T-helper 1 cell treated with Interleukin-12 subunit alpha and Interleukin-12 subunit beta and Interleukin-4 antibody, amounts not matched to agents 30 ng/mL and 1 ng/mL, for 36 hours (primary cell): ENCODE measurements at regions not wholly inside any gene's neighbourhood (a gene's known extent, or its start where the extent isn't known, plus 50 kb on each side); places are given as distances from the start of the nearest gene placed in this dataset.

Experiments
- intact Hi-C: fragments of 100-400 bp; cut with micrococcal nuclease; formaldehyde crosslinking; loops from one replicate; pipeline ENCODE4 v1.15.1; 2024

DNA sequence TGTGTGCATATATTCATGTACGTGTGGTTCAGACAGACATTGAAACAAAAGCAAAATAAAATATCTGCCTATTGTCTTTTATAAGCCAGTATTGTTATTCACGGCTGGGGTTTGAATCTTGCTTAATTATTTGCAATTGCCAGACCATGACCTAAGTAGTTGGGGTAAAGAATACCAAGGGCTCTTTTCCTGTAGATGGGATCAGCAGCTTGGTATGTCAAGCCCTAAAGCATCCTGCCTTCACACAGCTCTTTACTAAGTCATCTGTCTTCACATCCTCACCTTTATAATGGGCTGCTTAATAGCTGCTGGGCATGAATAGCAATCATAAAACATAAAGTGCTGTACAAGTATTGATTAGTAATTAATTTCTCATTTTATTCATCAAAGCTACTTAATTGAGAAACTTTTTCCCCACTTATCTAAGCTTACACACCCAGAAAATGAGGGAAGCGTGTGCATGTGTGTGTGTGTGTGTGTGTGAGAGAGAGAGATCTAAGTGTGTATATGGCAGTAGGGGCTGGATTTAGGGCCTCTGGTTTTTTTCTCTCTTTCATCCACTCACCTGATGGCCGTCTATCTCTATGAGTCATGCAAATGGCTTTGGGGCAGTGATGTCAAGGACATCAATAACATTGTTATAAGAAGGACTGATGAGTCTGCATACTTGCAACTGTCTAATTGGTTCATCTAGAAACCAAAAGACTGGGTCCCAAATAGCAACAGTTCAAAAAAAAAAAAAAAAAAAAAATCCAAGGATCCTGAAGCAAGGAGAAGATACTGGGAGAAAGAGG is 244.1 kb upstream of the TNP1 start:
- intact Hi-C loops, result no loop called here

DNA sequence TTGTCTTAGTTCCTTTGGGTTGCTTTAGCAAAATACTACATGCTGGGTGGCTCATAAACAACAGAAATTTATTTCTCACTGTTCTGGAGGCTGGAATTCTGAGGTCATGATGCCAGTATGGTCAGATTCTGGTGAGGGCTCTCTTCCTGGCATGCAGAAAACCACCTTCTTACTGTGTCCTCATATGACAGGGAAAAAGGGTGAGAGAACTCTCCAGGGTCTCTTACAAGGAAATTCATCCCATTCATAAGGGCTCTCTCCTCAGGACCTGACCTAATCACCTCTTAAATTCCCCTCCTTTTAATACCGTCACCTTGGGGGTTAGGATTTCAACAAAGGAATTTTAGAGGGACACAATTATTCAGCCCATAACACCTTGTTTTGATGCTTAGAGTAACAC is 243.1 kb upstream of the TNP1 start:
- intact Hi-C loops, result no loop called here

DNA sequence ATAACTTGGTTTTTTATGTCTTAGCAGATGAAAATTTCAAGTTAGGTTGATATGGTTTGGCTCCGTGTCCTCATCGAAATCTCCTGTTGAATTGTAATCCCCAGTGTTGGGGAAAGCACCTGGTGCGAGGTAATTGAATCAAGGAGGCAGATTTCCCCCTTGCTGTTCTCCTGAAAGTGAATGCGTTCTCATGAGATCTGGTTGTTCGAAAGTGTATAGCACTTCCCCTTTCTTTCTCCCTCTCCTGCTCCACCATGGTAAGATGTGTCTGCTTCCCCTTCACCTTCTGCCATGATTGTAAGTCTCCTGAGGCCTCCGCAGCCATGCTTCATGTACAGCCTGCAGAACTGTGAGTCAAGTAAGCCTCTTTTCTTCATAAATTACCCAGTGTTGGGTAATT is 242.1 kb upstream of the TNP1 start:
- intact Hi-C loops, result no loop called here

DNA sequence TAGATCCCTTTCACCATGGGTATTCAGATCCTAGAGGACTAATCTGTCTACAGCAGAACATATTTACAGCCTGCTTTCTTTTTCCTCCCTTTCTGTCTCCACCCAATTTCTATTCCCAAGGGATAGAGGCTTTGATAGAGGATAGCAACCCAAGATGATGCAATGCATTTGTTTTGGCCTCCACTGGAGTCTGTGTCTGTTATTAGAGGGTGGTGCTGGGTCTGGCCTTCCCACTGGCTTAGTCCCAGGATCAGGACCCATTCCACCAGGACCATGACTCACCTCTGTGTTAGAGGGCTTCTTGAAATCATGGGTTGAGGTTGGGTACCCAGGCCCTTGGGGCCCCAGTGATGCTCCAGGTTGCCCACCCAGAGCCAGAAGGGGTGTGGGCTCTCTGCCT is 239.7 kb upstream of the TNP1 start:
- intact Hi-C loops, result no loop called here

DNA sequence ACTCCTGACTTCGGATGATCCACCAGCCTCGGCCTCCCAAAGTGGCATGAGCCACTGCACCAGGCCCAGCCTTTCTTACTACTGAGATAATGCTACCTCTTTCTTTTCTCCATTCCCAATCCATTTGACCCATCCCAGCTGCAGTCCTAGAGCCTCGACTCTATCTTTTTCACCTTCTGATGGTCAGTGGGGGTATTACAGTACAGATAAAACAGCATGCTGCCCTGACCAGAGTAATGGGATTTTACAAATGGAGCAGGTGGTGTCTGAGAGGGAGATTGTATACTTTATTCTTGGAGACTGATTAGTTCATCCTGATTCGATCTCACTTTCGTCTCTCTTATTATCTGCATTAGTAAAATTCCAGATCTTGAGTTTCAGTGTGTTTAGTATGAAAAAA is 238.6 kb upstream of the TNP1 start:
- intact Hi-C loops, result no loop called here

DNA sequence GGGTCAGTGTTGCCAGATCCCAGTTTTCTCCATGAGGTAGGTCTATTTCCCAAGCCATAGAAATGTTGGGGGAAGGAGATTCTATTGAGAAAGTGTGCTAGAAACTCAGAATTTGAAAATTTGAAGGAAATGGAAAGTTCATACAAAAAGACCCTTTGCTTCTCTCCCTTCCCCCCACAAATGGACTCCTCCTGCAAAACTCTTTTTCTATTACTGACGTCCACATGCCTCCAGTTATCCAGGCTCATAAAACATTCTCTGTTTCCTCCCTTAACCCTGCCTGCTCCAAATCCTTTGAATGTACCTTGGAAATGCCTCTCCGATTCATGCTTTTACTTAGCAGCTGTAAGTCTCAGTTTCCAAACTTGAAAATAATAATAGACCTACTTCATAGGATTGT is 237.5 kb upstream of the TNP1 start:
- intact Hi-C loops, result no loop called here

DNA sequence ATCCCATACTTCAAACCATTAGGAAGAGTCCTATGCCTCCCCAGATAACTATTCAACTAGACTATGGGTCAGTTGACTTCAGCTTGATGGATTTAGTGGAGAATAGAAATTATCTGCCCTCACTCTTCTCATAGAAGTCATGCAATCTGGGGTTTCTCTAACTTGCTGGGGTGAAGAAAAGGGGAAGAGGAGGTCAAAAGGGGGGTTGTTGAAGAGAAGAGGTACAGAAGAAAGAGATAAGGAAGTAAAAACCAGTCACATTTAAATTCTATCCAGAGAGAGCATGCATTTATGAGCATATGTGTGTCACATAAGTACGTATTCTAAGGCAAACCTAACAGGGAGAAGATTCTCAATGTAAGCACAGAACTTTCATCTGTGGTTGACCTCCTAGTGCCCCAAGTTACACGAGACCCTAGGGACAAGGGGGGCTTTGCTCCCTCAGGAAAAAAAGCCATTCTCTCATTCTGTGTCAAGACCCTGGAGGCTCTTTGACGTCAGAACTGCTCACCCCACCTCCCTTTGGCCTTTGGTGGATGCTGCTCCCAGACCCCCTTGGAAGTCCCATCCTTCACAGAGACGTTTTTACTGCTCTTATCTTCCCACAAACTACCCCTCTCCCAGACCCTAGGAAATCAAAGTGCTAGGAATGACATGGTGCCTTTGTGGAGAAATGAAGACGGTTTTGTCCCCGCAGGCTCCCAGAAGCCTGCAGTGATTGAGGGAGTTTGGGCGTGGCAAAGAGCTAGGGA is 236.8 kb upstream of the TNP1 start:
- intact Hi-C loops, result no loop called here

DNA sequence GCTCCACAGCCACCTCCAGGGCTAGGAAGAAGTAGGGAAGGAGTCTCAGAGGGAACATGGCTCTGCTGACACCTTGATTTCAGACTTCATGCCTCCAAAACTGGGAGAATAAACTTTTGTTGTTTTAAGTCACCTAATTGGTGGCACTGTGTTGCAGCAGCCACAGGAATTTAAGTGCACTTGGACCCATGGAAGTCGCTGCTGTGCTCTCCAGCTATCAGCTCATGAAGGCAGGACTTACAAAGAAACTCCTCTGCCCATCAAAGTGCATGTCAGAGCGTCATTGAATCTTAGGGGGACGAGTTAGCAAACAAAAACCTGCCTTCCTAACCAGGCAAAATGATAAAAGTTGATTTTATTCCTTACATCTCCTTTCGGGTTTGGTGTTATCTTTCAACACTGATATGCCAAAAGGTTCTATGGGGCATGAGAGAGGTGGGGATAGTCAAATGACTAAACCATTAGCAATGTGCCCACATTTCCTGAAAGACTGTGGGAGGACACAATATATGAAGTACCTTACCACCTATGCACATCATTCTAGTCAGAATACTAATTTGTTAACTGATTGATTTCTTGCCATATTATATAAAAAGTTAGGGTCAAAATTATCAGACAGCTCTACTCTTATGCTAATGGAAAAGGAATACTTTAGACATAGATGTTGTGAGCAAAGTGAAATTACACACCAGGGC is 235.8 kb upstream of the TNP1 start:
- intact Hi-C loops, result no loop called here

DNA sequence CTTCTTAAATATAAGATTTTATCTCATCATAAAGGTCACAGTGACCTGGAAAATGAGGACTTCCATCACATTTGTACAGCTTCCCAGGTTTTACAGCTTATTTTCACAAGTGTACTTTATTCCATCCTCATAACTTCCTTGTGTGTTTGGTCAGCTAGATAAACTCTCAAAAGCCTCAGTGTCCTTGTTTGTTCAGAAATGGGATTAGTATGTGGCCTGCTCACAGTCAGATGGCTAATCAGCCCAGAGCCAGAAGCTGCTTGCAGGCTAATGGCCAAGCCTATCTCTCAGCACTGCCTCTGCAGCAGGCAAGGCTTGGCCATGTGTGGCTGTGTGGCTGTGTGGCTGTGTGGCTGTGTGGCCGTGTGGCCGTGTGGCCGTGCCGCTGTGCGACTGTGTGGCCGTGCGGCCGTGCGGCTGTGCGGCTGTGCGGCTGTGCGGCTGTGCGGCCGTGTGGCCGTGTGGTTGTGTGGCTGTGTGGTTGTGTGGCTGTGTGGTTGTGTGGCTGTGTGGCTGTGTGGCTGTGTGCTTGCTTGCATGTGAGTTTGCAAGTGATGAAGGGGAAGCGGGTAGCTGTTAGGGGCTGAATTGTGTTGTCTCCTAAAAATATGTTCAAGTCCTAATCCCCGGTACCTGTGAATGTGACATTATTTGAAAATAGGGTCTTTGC is 233.0 kb upstream of the TNP1 start:
- intact Hi-C loops, result loop anchor here (5.0 kb wide), 3 partner anchors 74 to 401 kb away; no protein-coding TSS in a partner anchor

DNA sequence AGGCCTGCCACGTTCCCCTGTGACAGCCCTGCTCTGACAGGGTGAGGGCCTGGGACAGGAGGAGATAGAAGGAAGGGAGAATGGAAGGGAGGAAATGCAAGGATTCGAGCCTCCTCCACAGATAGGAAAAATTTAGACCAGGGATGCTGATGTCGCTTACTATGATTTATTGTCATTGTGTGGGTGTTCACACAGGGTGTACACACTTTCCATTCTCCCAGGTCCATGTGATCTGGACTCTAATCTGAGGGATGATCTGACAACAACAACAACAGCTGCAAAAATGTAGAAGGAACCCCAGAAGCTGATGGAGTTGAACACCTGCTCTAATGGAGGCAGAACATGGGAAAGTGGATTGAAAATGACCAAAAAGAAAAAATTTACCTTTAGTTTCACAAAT is 231.7 kb upstream of the TNP1 start:
- intact Hi-C loops, result loop anchor here (2.0 to 5.0 kb wide), 4 partner anchors 15 to 399 kb away; no protein-coding TSS in a partner anchor

DNA sequence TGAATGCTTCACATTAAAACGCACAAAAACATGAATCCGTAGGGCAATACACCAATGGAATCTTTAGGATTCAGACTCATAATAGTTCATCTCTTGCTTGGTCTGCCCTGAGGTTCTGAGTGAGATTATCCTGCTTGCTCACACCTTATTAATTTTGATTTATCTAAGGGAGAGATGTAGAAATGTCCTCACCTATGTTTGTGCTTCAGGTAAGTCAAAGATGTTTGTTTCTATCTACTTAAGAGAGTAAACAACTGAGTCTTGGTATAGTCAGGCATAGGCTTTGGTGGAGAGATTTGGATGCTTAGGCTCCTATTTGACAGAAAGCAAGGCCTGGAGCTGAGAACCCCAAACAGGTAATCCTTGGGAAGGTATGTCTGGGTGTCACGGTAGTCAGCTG is 231.0 kb upstream of the TNP1 start:
- intact Hi-C loops, result loop anchor here (1.0 to 5.0 kb wide), 5 partner anchors 16 to 399 kb away; no protein-coding TSS in a partner anchor

DNA sequence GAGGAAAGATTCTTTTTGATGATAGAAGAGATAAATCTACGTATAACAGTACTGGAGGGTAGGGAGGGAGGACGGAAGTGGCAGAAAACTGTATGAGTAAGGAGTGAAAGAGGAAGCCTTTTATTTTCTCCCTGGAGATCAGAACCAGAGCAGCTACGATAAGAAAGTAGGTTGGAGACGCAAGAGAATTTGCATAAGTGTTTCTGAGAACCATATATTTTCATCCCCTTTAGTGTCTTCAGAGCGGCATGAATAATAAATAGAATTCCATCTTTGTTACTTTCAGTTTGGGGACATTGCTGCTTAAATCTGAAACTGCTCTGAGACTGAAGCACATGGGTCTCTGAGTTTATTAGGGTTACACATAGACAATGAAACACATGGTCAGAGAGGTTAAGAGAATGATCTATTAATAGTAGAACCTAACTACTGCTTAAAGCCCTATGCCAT is 230.2 kb upstream of the TNP1 start:
- intact Hi-C loops, result loop anchor here (1.0 to 5.0 kb wide), 5 partner anchors 17 to 398 kb away; no protein-coding TSS in a partner anchor

DNA sequence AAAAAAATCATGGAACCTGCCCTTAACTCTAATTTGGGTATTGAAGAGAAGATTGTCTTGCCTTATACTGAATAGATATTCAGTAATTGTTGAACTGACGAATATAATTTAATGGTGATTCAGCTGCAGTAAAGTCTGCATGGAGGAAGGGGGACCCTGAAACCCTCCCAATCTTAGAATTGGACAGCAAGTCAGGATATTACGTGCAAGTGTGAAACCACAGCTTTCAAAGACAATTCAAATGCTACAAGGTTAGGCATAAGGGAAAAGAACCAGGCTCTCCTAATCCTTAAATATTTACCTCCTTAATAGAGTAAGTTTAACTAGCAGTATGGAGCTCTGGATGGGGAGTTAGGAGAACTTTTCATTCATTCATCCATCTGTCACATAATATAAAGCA is 226.9 kb upstream of the TNP1 start:
- intact Hi-C loops, result loop anchor here (2.0 kb wide), 1 partner anchor 136 kb away; no protein-coding TSS in a partner anchor

DNA sequence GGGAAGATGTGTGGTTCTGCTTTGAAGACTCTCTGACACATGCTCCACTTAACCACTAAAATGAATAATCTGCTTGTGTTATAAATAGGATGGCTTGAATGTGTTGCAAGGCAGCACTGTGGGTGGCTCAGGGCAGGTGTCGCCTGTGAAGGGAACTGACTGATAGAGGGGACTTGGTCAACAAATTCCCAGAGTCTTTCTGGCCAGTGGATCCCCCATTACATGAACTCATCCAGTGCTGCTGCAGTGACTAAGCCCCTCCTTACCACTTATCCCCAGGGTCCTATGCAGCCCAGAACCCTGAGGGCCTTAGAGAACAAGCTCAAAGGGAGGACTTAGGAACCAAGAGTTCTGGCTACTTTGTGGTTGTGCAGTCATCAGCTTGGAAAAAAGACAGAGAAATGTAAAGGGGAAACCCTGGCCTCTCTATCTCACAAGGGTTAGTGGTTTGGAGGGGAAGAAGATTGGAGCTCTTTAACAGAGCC is 226.2 kb upstream of the TNP1 start:
- intact Hi-C loops, result loop anchor here (2.0 kb wide), 1 partner anchor 137 kb away; no protein-coding TSS in a partner anchor

DNA sequence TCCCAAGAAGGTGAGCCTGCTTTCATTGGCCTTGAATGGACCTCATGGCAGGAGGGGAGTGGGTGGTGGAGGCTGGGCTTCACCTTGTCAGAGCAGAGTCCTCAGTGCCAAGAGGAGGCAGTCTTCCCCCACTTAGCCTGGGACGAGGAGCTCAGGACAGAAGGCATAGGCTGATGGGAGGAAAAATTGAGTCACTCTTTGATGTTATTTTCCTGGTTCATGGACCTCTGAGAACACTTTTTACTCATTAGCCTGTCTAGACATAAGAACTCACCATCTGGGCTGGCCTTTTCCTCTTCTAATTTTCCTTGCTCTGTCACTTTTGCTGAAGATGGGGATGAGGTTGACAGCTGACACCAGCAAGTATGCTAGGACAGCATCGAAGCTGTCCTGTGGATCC is 225.7 kb upstream of the TNP1 start:
- intact Hi-C loops, result no loop called here

DNA sequence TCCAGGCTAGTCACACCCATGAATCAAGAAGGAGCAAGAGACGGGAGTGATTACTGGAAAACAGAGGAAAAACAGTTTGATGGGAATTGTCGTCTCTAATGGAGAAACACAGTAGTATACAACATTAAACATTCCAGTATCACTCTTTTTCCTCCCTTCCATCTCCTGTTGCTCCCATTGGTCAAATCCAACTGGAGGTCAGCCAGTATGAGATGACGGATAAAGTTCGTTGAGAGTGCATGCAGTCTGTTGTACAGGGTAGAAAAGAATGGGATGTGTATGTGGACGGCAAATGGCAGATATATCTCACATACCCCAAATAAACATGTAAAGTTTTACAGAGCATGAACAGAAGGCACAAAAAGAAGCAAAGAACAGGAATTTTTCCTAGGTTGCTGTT is 221.9 kb upstream of the TNP1 start:
- intact Hi-C loops, result no loop called here

DNA sequence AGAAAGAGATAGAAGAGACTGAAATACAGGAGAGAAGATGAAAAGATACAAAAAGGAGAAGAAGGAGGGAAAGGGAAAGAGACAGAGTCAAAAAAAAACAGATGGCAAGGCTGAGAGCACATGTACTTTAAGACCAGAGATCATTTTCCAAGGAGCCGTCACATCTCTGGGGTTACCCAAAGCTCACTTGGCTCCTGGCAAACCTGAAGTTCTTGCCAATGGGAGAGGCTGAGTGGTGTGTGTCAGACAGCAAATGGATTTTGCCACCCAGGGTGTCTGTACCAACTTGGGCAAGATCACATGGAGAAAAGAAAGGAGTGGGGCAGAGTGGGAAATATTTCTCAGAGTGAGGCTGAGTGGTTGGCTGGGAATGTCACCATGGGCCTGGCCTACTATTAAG is 219.3 kb upstream of the TNP1 start:
- intact Hi-C loops, result no loop called here

DNA sequence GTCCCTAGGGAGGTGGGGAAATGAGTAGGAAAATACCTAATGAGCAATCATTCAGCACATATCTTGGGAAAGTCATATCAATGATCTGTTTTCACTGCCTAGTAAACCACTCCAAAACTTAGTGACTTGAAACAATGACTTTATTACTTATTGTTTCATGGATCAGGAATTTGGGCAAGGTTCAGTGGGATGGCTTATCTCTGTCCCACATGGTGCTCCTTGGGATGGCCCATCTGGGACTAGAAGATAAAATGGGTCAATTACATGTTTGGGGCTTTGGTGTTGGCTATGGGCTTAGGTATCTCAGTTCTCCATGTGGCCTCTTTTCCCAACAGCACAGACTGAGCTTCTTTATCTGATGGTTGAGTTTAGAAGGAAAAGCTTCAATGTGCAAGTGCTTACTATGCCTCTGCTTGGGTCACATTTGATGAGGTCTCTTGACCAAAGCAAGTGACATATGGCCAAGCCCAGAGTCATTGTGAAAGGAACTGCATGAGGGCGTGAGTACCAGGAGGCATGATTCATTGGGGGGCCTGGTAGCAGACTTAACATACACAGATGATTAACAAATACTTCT is 218.1 kb upstream of the TNP1 start:
- intact Hi-C loops, result no loop called here

DNA sequence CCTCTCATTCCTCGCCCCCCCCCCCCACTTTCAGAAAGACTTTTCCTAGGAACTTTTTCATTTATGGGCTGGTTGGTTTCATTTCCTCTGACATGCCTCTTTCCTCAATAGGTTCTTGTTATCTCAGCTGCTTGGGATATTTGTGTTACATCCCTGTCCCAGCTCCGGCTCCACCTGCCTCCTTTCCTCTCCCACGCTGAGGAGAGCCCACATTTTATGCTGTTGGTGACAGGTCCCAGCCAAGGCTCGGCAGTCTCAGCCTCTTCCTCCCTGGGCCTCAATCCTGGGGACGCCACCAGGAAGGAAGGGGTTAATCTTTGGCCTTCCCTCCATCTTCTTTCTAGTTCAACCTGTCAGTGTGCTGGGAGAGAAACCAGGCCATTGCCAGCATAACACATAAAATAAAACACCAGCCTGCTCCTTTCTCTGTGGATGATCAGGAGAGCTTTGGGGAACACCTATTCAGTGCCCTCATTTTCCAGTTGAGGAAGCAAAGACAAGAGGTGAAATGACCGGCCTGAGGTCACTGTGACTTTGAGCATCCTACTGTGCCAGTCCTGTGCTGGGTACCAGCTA is 216.9 kb upstream of the TNP1 start:
- intact Hi-C loops, result no loop called here

DNA sequence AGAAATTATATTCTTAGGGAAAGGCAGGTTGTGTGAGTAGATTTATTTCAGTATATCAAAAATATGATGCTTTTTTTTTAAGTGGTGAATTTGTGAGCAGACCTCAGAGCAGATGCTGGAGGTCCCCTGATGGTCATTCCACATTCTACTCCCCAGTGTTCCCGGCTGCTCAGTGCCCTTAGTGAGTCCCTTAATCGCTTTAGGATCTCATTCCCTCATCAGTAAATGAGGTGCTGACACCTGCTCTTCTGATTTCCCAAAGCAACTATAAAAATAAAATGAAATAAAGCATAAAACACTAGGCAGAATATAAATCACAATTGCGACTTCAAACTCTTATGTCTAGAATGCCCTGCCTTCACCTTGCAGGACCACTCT is 216.2 kb upstream of the TNP1 start:
- intact Hi-C loops, result no loop called here
